GM23338 (cell line): ENCODE measurements at regions not wholly inside any gene's neighbourhood (a gene's known extent, or its start where the extent isn't known, plus 50 kb on each side); places are given as distances from the start of the nearest gene placed in this dataset.

ENCODE experiments used
- CREB1 ChIP-seq: fragments of 250-450 bp; sonication (Bioruptor Pico); IDR thresholded peaks from 2 replicates; pipeline ENCODE4 v1.5.0; 2020; ENCODE audit warnings: low read depth, mild to moderate bottlenecking, moderate library complexity
- CTCF ChIP-seq, 2 experiments: fragments of 200-600 bp in 1 of 2; sonication (generic) in 1 of 2; conservative IDR thresholded peaks; 2 replicates each; pipeline versions ENCODE4 v1.5.1 to v1.6.1; 2016 to 2017; ENCODE audit warnings: antibody characterized with exemption in 2 of 2, low read depth in 2 of 2, mild to moderate bottlenecking in 2 of 2, moderate library complexity in 1 of 2
- ETS1 ChIP-seq: IDR thresholded peaks from 2 replicates; pipeline ENCODE4 v1.6.1; 2016; ENCODE audit warnings: antibody characterized with exemption
- EZH2phosphoT487 ChIP-seq: fragments of 200-600 bp; sonication (generic); IDR thresholded peaks from one replicate; pipeline ENCODE4 v1.8.1; 2018; ENCODE audit warnings: antibody characterized with exemption; ENCODE audit not compliant: unreplicated experiment
- POLR2AphosphoS5 ChIP-seq: IDR thresholded peaks from 2 replicates; pipeline ENCODE4 v1.6.1; 2016; ENCODE audit warnings: antibody characterized with exemption, low read depth
- REST ChIP-seq: IDR thresholded peaks from one replicate; pipeline ENCODE4 v1.6.1; 2018; ENCODE audit warnings: antibody characterized with exemption; ENCODE audit not compliant: unreplicated experiment
- STAT1 ChIP-seq: IDR thresholded peaks from one replicate; pipeline ENCODE4 v1.6.1; 2016; ENCODE audit warnings: antibody characterized with exemption; ENCODE audit not compliant: unreplicated experiment

DNA sequence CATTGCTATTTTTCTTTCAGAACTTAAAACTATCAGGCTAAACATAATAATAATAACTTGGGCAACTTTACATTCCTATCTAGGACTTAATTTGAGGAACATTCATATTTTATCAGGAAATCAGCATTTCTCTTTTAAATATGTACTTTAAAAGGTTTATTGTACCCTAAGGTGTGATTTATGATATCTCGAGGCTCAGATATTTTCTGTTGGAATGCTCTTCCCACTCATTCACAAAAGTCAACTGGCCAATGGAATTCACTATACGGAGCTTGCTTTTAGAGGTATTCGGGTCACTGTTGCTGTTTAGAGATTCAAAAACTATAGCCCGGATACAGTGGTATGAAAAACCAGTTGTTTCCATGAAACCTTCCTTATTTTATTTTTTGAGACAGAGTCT is 328.3 kb downstream of the GBA3 start:
- no peak for TF ChIP-seq REST
- no peak for TF ChIP-seq CREB1 (CRISPR knock-in tag)
- no peak for TF ChIP-seq CTCF (conservative IDR thresholded peaks at IDR 0.05; ENCODE audit: low read depth in 2 of 2)
- TF ChIP-seq POLR2AphosphoS5, result no peak
- no peak for TF ChIP-seq ETS1
- no peak for TF ChIP-seq STAT1
- no peak for TF ChIP-seq EZH2phosphoT487
